HEK293 (cell line): ENCODE measurements at regions not wholly inside any gene's neighbourhood (a gene's known extent, or its start where the extent isn't known, plus 50 kb on each side); places are given as distances from the start of the nearest gene placed in this dataset.

Experiments used
- CTCF ChIP-seq: fragments of 450-650 bp; formaldehyde crosslinking; IDR thresholded peaks from 2 replicates; pipeline ENCODE4 v1.5.1; 2016; ENCODE audit warnings: missing biosample characterization, missing genetic modification characterization
- KLF16 ChIP-seq: fragments of 450-650 bp; formaldehyde crosslinking; IDR thresholded peaks from 2 replicates; pipeline ENCODE4 v1.5.1; 2017; ENCODE audit warnings: missing biosample characterization, missing genetic modification characterization
- PBX3 ChIP-seq: sonication (generic); formaldehyde crosslinking; IDR thresholded peaks from 2 replicates; pipeline ENCODE4 v1.8.1; 2022; ENCODE audit warnings: mild to moderate bottlenecking, moderate library complexity, missing genetic modification reagents
- YY1 ChIP-seq: fragments of 450-650 bp; formaldehyde crosslinking; IDR thresholded peaks from 2 replicates; pipeline ENCODE4 v1.5.1; 2018; ENCODE audit warnings: missing biosample characterization, missing genetic modification characterization
- ZNF138 ChIP-seq: fragments of 450-650 bp; formaldehyde crosslinking; IDR thresholded peaks from 2 replicates; pipeline ENCODE4 v1.5.1; 2016; ENCODE audit warnings: missing biosample characterization, missing genetic modification characterization, borderline replicate concordance
- ZNF214 ChIP-seq: fragments of 450-650 bp; formaldehyde crosslinking; IDR thresholded peaks from 2 replicates; pipeline ENCODE4 v1.5.1; 2017; ENCODE audit warnings: missing biosample characterization, mild to moderate bottlenecking, missing genetic modification characterization, borderline replicate concordance
- ZNF223 ChIP-seq: fragments of 450-650 bp; formaldehyde crosslinking; IDR thresholded peaks from 2 replicates; pipeline ENCODE4 v1.5.1; 2016; ENCODE audit warnings: missing biosample characterization, missing genetic modification characterization
- ZNF274 ChIP-seq, 2 experiments: fragments of 200-500 bp in 1 of 2; fragments of 450-650 bp in 1 of 2; sonication (Bioruptor generic) in 1 of 2; formaldehyde crosslinking in 1 of 2; IDR thresholded peaks; 2 replicates each; pipeline versions ENCODE4 v1.5.1 to v1.6.1; 2014 to 2016; ENCODE audit warnings: borderline replicate concordance in 1 of 2, inconsistent platforms in 1 of 2, low read length in 1 of 2, missing biosample characterization in 1 of 2, missing genetic modification characterization in 1 of 2
- ZNF585B ChIP-seq: fragments of 450-650 bp; formaldehyde crosslinking; IDR thresholded peaks from 2 replicates; pipeline ENCODE4 v1.5.1; 2016; ENCODE audit warnings: missing biosample characterization, missing genetic modification characterization
- ZNF76 ChIP-seq: fragments of 450-650 bp; formaldehyde crosslinking; IDR thresholded peaks from 2 replicates; pipeline ENCODE4; 2016; ENCODE audit warnings: low read depth, missing biosample characterization, missing genetic modification characterization, borderline replicate concordance
- ZNF768 ChIP-seq: fragments of 450-650 bp; formaldehyde crosslinking; IDR thresholded peaks from 2 replicates; pipeline ENCODE4 v1.5.1; 2018; ENCODE audit warnings: missing biosample characterization, mild to moderate bottlenecking, missing genetic modification characterization

- TF ChIP-seq YY1 (tag by site-specific recombination) = no peak
- TF ChIP-seq ZNF138 (tag by site-specific recombination) = no peak
- no peak for TF ChIP-seq ZNF768 (tag by site-specific recombination)
- TF ChIP-seq KLF16 (tag by site-specific recombination) = no peak
- TF ChIP-seq CTCF (tag by site-specific recombination) = no peak
- TF ChIP-seq ZNF76 (tag by site-specific recombination) = no peak
- no peak for TF ChIP-seq PBX3 (CRISPR knock-in tag)
- no peak for TF ChIP-seq ZNF223 (tag by site-specific recombination)
- no peak for TF ChIP-seq ZNF274 (IDR thresholded peaks at IDR 0.05; ENCODE audit: low read length)
- no peak for TF ChIP-seq ZNF274 (tag by site-specific recombination; IDR thresholded peaks at IDR 0.05; ENCODE audit: borderline replicate concordance)
- TF ChIP-seq ZNF214 (tag by site-specific recombination) = no peak
- TF ChIP-seq ZNF585B (tag by site-specific recombination) = no peak
Measured at GRCh38 chr15:46127361-46127874, 492.6 kb downstream of the SQOR start.
